Putamen (tissue), 1 donor: ENCODE measurements at regions not wholly inside any gene's neighbourhood (a gene's known extent, or its start where the extent isn't known, plus 50 kb on each side); places are given as distances from the start of the nearest gene placed in this dataset.

Experiments
- DNase-seq: peaks from one replicate; pipeline ENCODE4 v3.0.0-alpha.2; 2016; ENCODE audit warnings: low spot score

DNA sequence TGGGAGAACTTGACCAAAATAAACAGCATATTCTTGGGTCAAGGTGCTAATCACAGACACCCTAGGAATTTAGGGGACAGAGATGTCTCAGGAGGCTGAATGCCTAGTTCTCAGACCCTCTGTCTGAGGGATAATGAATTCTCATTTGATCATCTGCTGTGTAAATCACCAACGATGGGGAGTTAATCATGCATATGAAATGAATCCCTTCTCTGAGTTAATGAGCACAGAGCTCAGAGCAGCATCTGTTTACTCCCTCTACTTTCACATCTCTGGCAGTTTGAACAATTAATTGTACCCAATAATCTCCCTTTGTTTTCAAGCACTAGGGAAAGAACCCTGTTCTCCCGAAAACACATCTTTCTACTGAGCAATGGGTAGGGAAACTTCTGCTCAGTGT is 129.4 kb upstream of the SRRM4 start:
- DNase-seq = no peak

- no peak for DNase-seq
Observed at GRCh38 chr12:118853634-118854033, 127.7 kb upstream of the SRRM4 start.

- no peak for DNase-seq
Observed at GRCh38 chr12:118855858-118856257, 125.5 kb upstream of the SRRM4 start.

DNA sequence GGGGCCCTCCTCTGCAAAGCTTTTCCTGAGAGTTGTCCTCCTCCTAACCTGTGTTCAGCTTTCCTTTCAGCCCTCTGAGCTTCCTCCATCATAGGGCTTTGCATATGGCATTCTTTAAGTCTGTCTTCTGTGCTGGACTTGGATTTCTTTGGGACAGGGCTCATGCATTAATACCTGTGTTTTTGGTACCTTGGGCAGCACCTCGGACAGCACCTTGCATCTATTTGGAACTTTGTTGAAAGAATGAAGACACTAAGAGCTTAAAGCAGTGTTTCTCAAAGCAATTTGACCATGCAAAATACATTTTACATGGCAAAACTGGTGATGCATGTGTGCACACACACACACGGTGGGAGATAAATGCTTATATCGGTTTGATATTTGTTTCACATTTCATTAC is 115.0 kb upstream of the SRRM4 start:
- no peak for DNase-seq

- DNase-seq = no peak
Observed at GRCh38 chr12:118870551-118870950, 110.8 kb upstream of the SRRM4 start.

GRCh38 chr12:118874698-118875548 is 106.4 kb upstream of the SRRM4 start:
- DNase-seq = no peak

GRCh38 chr12:118880720-118881493 is 100.4 kb upstream of the SRRM4 start:
- no peak for DNase-seq

GRCh38 chr12:118884226-118884625 is 97.1 kb upstream of the SRRM4 start:
- no peak for DNase-seq

GRCh38 chr12:118900993-118901392 is 80.3 kb upstream of the SRRM4 start:
- no peak for DNase-seq

DNA sequence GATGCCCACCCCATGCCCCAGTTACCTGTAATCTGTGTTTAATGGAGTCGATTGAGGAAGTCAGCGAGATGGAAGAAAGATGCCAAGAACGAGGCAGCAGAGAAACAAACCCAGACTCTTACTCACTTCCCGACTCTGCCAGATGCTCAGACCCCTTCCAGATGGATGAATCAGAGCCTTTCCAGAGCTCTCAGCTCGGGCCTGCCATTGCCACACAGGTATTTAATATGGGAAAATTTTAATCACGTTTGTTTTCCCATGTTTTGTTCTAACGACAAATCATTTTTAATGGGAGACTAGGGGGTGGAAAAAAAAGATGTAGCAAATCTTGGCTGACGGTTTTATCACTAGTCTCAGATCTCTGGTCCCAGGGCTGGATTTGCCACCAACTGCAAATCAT is 72.5 kb upstream of the SRRM4 start:
- DNase-seq = no peak

GRCh38 chr12:118912697-118913270 is 68.6 kb upstream of the SRRM4 start:
- DNase-seq = no peak

GRCh38 chr12:118921761-118922160 is 59.6 kb upstream of the SRRM4 start:
- no peak for DNase-seq

GRCh38 chr12:118922405-118922804 is 58.9 kb upstream of the SRRM4 start:
- no peak for DNase-seq

- no peak for DNase-seq
Observed at GRCh38 chr12:118925407-118925806, 55.9 kb upstream of the SRRM4 start.

DNA sequence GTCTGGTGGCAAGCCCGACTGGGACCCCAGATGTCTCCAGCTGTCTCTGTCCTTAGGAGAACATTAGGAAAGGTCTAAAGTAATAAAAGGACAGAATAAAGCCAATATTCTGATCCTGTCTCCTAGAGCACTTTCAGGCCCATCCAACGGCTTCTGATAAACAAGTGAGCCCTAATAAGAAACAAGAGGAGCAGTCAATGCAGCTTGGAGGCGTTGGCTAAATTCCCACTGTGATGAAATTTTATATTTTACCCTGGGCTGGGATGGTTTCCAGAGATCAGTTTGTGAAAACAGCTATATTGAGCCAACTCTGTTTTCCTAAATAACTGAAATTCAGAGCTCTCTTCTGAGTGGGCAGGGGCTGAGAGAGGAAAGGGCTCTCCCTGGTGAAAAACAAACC is 55.5 kb upstream of the SRRM4 start:
- DNase-seq = no peak
